Liver (tissue), 8 donors: ENCODE measurements at regions not wholly inside any gene's neighbourhood (a gene's known extent, or its start where the extent isn't known, plus 50 kb on each side); places are given as distances from the start of the nearest gene placed in this dataset.

ENCODE experiments used
- DNase-seq: peaks from one replicate; pipeline ENCODE4 v3.0.0-alpha.2; 2017; ENCODE audit warnings: low spot score
- H3K27ac ChIP-seq, 2 donors: one replicate each; pipeline ENCODE4 v1.7.0; 2013; ENCODE audit warnings: inconsistent platforms in 2 of 2, low read length in 2 of 2, control low read depth in 1 of 2, low read depth in 1 of 2, mild to moderate bottlenecking in 1 of 2
- H3K27me3 ChIP-seq, 4 donors: one replicate each; pipeline versions ENCODE4 v1.6.1 to v1.7.0; 2013; ENCODE audit warnings: low read length in 3 of 4, inconsistent platforms in 1 of 4, mild to moderate bottlenecking in 1 of 4, moderate library complexity in 1 of 4; ENCODE audit not compliant: control insufficient read depth in 4 of 4, insufficient read depth in 4 of 4
- H3K36me3 ChIP-seq, 4 donors: one replicate each; pipeline versions ENCODE4 v1.6.1 to v1.7.0; 2013; ENCODE audit warnings: low read length in 3 of 4, mild to moderate bottlenecking in 3 of 4, low read depth in 1 of 4, moderate library complexity in 1 of 4; ENCODE audit not compliant: control insufficient read depth in 4 of 4, insufficient read depth in 3 of 4
- H3K4me1 ChIP-seq, 4 donors: one replicate each; pipeline versions ENCODE4 v1.6.1 to v1.7.0; 2013; ENCODE audit warnings: low read length in 3 of 4, mild to moderate bottlenecking in 3 of 4, moderate library complexity in 1 of 4; ENCODE audit not compliant: control insufficient read depth in 4 of 4, insufficient read depth in 4 of 4
- H3K4me3 ChIP-seq, 3 donors: one replicate each; pipeline versions ENCODE4 v1.6.1 to v1.7.0; 2013; ENCODE audit warnings: low read length in 3 of 3, control low read depth in 1 of 3, low read depth in 1 of 3, mild to moderate bottlenecking in 1 of 3
- H3K9ac ChIP-seq, 2 donors: one replicate each; pipeline ENCODE4 v1.7.0; 2013; ENCODE audit warnings: low read length in 2 of 2, mild to moderate bottlenecking in 2 of 2, moderate library complexity in 2 of 2, control low read depth in 1 of 2, low read depth in 1 of 2
- H3K9me3 ChIP-seq, 4 donors: one replicate each; pipeline versions ENCODE4 v1.6.1 to v1.7.0; 2013; ENCODE audit warnings: low read length in 3 of 4; ENCODE audit not compliant: control insufficient read depth in 4 of 4
- ATF3 ChIP-seq: IDR thresholded peaks from 2 replicates; pipeline ENCODE4 v1.6.1; 2016; ENCODE audit warnings: antibody characterized with exemption
- CTCF ChIP-seq: fragments of 150-350 bp; IDR thresholded peaks from 2 replicates; pipeline ENCODE4 v1.5.1; 2017; ENCODE audit warnings: improper control_type of control experiment, low read depth, low read length; ENCODE audit not compliant: missing input control
- EGR1 ChIP-seq, 2 donors: IDR thresholded peaks; 2 replicates each; pipeline ENCODE4 v1.6.1; 2016 to 2018; ENCODE audit warnings: antibody characterized with exemption in 2 of 2, low read depth in 2 of 2
- FOXA1 ChIP-seq: IDR thresholded peaks from 2 replicates; pipeline ENCODE4 v1.6.1; 2016; ENCODE audit warnings: antibody characterized with exemption
- GABPA ChIP-seq, 2 donors: IDR thresholded peaks in 1 of 2; conservative IDR thresholded peaks in 1 of 2; 2 replicates each; pipeline ENCODE4 v1.6.1; 2016; ENCODE audit warnings: antibody characterized with exemption in 2 of 2, mild to moderate bottlenecking in 1 of 2, moderate library complexity in 1 of 2
- HNF4A ChIP-seq, 2 donors: conservative IDR thresholded peaks; 2 replicates each; pipeline ENCODE4 v1.6.1; 2016; ENCODE audit warnings: antibody characterized with exemption in 2 of 2, mild to moderate bottlenecking in 2 of 2
- HNF4G ChIP-seq: IDR thresholded peaks from 2 replicates; pipeline ENCODE4 v1.6.1; 2016; ENCODE audit warnings: antibody characterized with exemption
- JUND ChIP-seq, 2 donors: IDR thresholded peaks; 2 replicates each; pipeline ENCODE4 v1.6.1; 2016; ENCODE audit warnings: antibody characterized with exemption in 2 of 2
- NR2F2 ChIP-seq: IDR thresholded peaks from 2 replicates; pipeline ENCODE4 v1.6.1; 2016; ENCODE audit warnings: antibody characterized with exemption
- RAD21 ChIP-seq, 2 donors: IDR thresholded peaks; 2 replicates each; pipeline ENCODE4 v1.6.1; 2016; ENCODE audit warnings: antibody characterized with exemption in 2 of 2, mild to moderate bottlenecking in 2 of 2
- REST ChIP-seq: IDR thresholded peaks from 2 replicates; pipeline ENCODE4 v1.6.1; 2016; ENCODE audit warnings: antibody characterized with exemption, mild to moderate bottlenecking
- RXRA ChIP-seq, 2 donors: IDR thresholded peaks; 2 replicates each; pipeline ENCODE4 v1.6.1; 2017 to 2018; ENCODE audit warnings: antibody characterized with exemption in 2 of 2, mild to moderate bottlenecking in 1 of 2
- SP1 ChIP-seq: IDR thresholded peaks from 2 replicates; pipeline ENCODE4 v1.6.1; 2018; ENCODE audit warnings: antibody characterized with exemption, mild to moderate bottlenecking
- TAF1 ChIP-seq: conservative IDR thresholded peaks from 2 replicates; pipeline ENCODE4 v1.6.1; 2016; ENCODE audit warnings: antibody characterized with exemption, mild to moderate bottlenecking
- YY1 ChIP-seq: IDR thresholded peaks from 2 replicates; pipeline ENCODE4 v1.6.1; 2016; ENCODE audit warnings: antibody characterized with exemption, mild to moderate bottlenecking
- ZBTB33 ChIP-seq: IDR thresholded peaks from 2 replicates; pipeline ENCODE4 v1.6.1; 2016; ENCODE audit warnings: antibody characterized with exemption
- WGBS: extraction: QIAGEN DNeasy Blood & Tissue Kit; methylation state at CpG from one replicate; pipeline ENCODE4 v1.1.7; 2013; 5-methylcytosine and 5-hydroxymethylcytosine counted together
- TF ChIP-seq, protein P1 (sequence below): IDR thresholded peaks from 2 replicates; pipeline ENCODE4 v1.6.1; 2016; ENCODE audit warnings: antibody characterized with exemption
- donor health status: healthy.
- donor health status: healthy.
- donor health status: healthy.
- donor health status: healthy.
- donor health status: healthy.

DNA sequence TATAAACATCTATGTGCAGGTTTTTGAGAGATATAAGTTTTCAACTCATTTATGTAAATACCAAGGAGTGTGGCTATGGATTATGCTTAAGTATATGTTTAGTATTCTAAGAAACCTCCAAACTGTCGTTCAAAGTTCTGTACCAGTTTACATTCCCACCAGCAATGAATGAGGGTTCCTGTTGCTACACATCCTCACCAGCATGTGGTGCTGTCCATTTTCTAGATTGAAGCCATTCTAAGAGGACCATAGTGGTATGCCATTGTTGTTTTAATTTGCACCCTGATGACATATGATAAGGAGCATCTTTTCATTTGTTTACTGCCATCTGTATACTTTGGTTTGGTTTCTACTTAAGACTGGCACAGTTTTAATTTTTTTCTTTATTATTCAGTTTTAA lies 2097.9 kb downstream of the LRRC4C start:
- TF ChIP-seq SP1 (no peak), NR2F2 (no peak), CTCF (no peak), YY1 (no peak), ZBTB33 (no peak), REST (no peak), RAD21 (IDR thresholded peaks at IDR 0.05) (no peak), GABPA (IDR thresholded peaks at IDR 0.05 in 1 of 2, conservative IDR thresholded peaks at IDR 0.05 in 1 of 2) (no peak), HNF4G (no peak), RXRA (IDR thresholded peaks at IDR 0.05) (no peak), TAF1 (no peak), ATF3 (no peak), EGR1 (IDR thresholded peaks at IDR 0.05; ENCODE audit: low read depth in 2 of 2) (no peak), FOXA1 (no peak), HNF4A (conservative IDR thresholded peaks at IDR 0.05) (no peak), JUND (IDR thresholded peaks at IDR 0.05) (no peak)
- TF ChIP-seq, protein P1, sequence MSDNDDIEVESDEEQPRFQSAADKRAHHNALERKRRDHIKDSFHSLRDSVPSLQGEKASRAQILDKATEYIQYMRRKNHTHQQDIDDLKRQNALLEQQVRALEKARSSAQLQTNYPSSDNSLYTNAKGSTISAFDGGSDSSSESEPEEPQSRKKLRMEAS: no peak
- no peak overlapping the region for H3K9ac ChIP-seq
- 79% methylated on average over 1 of the region's 1 CpG for WGBS

More for the DNA sequence above, 2097.9 kb downstream of the LRRC4C start:
- no peaks in the 10 kb centered on the region for H3K36me3 ChIP-seq
- no peak overlapping the region for H3K27ac ChIP-seq
- H3K27me3 ChIP-seq: peaks cover 0 to 6% (median 0%) of the 10 kb centered on the region in 4 donors
- no peak for DNase-seq
- H3K4me3 ChIP-seq: no peak overlapping the region
- H3K4me1 ChIP-seq: no peaks in the 10 kb centered on the region
- no peaks in the 10 kb centered on the region for H3K9me3 ChIP-seq
